ENCODE measurements at regions not wholly inside any gene's neighbourhood (a gene's known extent, or its start where the extent isn't known, plus 50 kb on each side); places are given as distances from the start of the nearest gene placed in this dataset.

GRCh38 chr14:105904379-105904778 is 378.0 kb downstream of the TMEM121 start:
- H2BK20ac ChIP-seq (ENCODE audit: low read length), result no peak overlapping the region
- H3K14ac ChIP-seq (ENCODE audit: insufficient read length), result no peak overlapping the region
- no peak overlapping the region for H2AFZ ChIP-seq (ENCODE audit: low read length)
- peaks cover 65 to 96% of the 10 kb centered on the region in 2 experiments for H3K9me3 ChIP-seq (ENCODE audit: insufficient read depth in 2 of 2, low read depth in 1 of 2, low read length in 1 of 2)
- H2BK5ac ChIP-seq (ENCODE audit: low read depth, low read length), result no peak overlapping the region
- no peaks in the 10 kb centered on the region for H3K36me3 ChIP-seq (ENCODE audit: control insufficient read depth in 2 of 4, insufficient read depth in 4 of 4, low read length in 3 of 4)
- no peak overlapping the region for H2BK15ac ChIP-seq (ENCODE audit: low read length)
- H4K91ac ChIP-seq (replicated peaks; ENCODE audit: insufficient read length, low read length), result no peak overlapping the region
- no peaks in the 10 kb centered on the region for H3K4me1 ChIP-seq (replicated peaks in 1 of 4; ENCODE audit: control insufficient read depth in 3 of 4, insufficient read depth in 4 of 4, low read length in 3 of 4)
- no peaks in the 10 kb centered on the region for H3K79me2 ChIP-seq (ENCODE audit: control insufficient read depth in 1 of 2, insufficient read depth in 2 of 2, low read length in 2 of 2)
- 86% methylated on average over 11 of the region's 11 CpGs; no CpG with 5 or more reads in 1 of the 2 experiments for WGBS, 2 experiments (ENCODE audit: extremely low coverage in 1 of 2, insufficient coverage in 1 of 2, insufficient read length in 1 of 2, insufficient replicate concordance in 2 of 2, low coverage in 1 of 2, low lambda C conversion rate in 2 of 2, missing lambda C conversion rate in 1 of 2)
- no peak overlapping the region for H3K4me3 ChIP-seq (ENCODE audit: extremely low read depth in 1 of 4, insufficient read depth in 2 of 4, low read depth in 3 of 4, low read length in 4 of 4)
- no peak overlapping the region for H3K23ac ChIP-seq (ENCODE audit: insufficient read length)
- no peaks in the 10 kb centered on the region for H3K79me1 ChIP-seq (ENCODE audit: low read depth, low read length)
- TF ChIP-seq RFX5 (IDR thresholded peaks at IDR 0.05; ENCODE audit: borderline replicate concordance, low read depth, low read length), result no peak
- TF ChIP-seq KDM1A (IDR thresholded peaks at IDR 0.05; ENCODE audit: borderline replicate concordance, low read length), result no peak
- TF ChIP-seq EGR1 (IDR thresholded peaks at IDR 0.05; ENCODE audit: borderline replicate concordance, low read depth, low read length), result no peak
- no peak for TF ChIP-seq YY1 (IDR thresholded peaks at IDR 0.05; ENCODE audit: low read depth, low read length)
- TF ChIP-seq TCF12 (IDR thresholded peaks at IDR 0.05; ENCODE audit: low read depth, low read length), result no peak
- TF ChIP-seq POLR2AphosphoS5 (IDR thresholded peaks at IDR 0.05; ENCODE audit: low read depth, low read length), result no peak
- TF ChIP-seq PHF8 (conservative IDR thresholded peaks at IDR 0.05; ENCODE audit: low read depth, low read length), result no peak
- no peak for TF ChIP-seq SP1 (IDR thresholded peaks at IDR 0.05; ENCODE audit: low read depth, low read length)
- TF ChIP-seq SAP30 (IDR thresholded peaks at IDR 0.05; ENCODE audit: insufficient read depth, insufficient replicate concordance, low read length), result no peak
- TF ChIP-seq POLR2A (IDR thresholded peaks at IDR 0.05; ENCODE audit: control extremely low read depth in 1 of 2, low read depth in 2 of 2, low read length in 2 of 2), result no peak
- TF ChIP-seq BCL11A (IDR thresholded peaks at IDR 0.05; ENCODE audit: low read depth in 2 of 2, low read length in 2 of 2), result no peak
- TF ChIP-seq CHD2 (IDR thresholded peaks at IDR 0.05; ENCODE audit: low read length), result no peak
- TF ChIP-seq CHD1 (IDR thresholded peaks at IDR 0.05; ENCODE audit: low read depth, low read length), result no peak
- no peak for TF ChIP-seq TAF7 (optimal IDR thresholded peaks at IDR 0.05; ENCODE audit: borderline replicate concordance, low read depth, low read length)
- TF ChIP-seq SIX5 (IDR thresholded peaks at IDR 0.05; ENCODE audit: low read depth, low read length), result no peak
- H3K27me3 ChIP-seq (replicated peaks in 1 of 4; ENCODE audit: control insufficient read depth in 3 of 4, extremely low read depth in 1 of 4, insufficient read depth in 3 of 4, low read length in 3 of 4), result no peaks in the 10 kb centered on the region
- FAIRE-seq, result no peak
- H3K56ac ChIP-seq (replicated peaks; ENCODE audit: insufficient read length, low read depth, low read length), result no peak overlapping the region
- no peak overlapping the region for H3K4me2 ChIP-seq (ENCODE audit: insufficient read depth in 1 of 2, low read depth in 2 of 2, low read length in 2 of 2)
- no peak overlapping the region for H2BK120ac ChIP-seq (replicated peaks; ENCODE audit: low read depth, low read length)
- H3K4ac ChIP-seq (replicated peaks; ENCODE audit: insufficient read length, low read depth, low read length), result no peak overlapping the region
- no peak overlapping the region for H3K18ac ChIP-seq (ENCODE audit: extremely low read depth, low read length)
- no peak overlapping the region for H4K5ac ChIP-seq (ENCODE audit: insufficient read length, low read depth, low read length)
- no peak overlapping the region for H3K27ac ChIP-seq (ENCODE audit: low read depth, low read length)
- H3K23me2 ChIP-seq (ENCODE audit: low read depth, low read length), result no peaks in the 10 kb centered on the region
- H2BK12ac ChIP-seq (ENCODE audit: low read depth, low read length), result no peak overlapping the region
- no peaks in the 10 kb centered on the region for H4K20me1 ChIP-seq (replicated peaks in 1 of 2; ENCODE audit: control insufficient read depth in 1 of 2, insufficient read depth in 2 of 2, low read length in 2 of 2)
- H3K9ac ChIP-seq (replicated peaks in 1 of 4; ENCODE audit: extremely low read depth in 1 of 4, low read depth in 3 of 4, low read length in 3 of 4), result no peak overlapping the region
- POLR2A ChIA-PET (ENCODE audit: partially characterized antibody), result no interaction called here
- H2AK5ac ChIP-seq (ENCODE audit: low read depth, low read length), result no peak overlapping the region
- DNase-seq (ENCODE audit: low read depth in 1 of 2, low spot score in 2 of 2), result no peak
- no peak overlapping the region for H4K8ac ChIP-seq (ENCODE audit: extremely low read depth, insufficient read depth, low read length)
- CTCF ChIA-PET (ENCODE audit: partially characterized antibody), result no interaction called here

Data from H1 (cell line).